NCI-H2196 treated with DMSO at 0.1 percent for 48 hours (cell line): ENCODE measurements at regions not wholly inside any gene's neighbourhood (a gene's known extent, or its start where the extent isn't known, plus 50 kb on each side); places are given as distances from the start of the nearest gene placed in this dataset.
"Not testable (repeated sequence)": the region's sequence is repeated elsewhere in the genome, so short reads cannot be mapped to it uniquely, and the experiment has no call there.

Source experiments
- DNase-seq: peaks from one replicate; lab custom pipeline; 2025; ENCODE audit not compliant: unreplicated experiment; lab: John Stamatoyannopoulos, UW

- DNase-seq = no peak
Observed at GRCh38 chr2:160583813-160584537, 90.4 kb upstream of the RBMS1 start.

- DNase-seq = no peak
Observed at GRCh38 chr2:160584972-160585494, 91.4 kb upstream of the RBMS1 start.

GRCh38 chr2:160590664-160591063 is 97.1 kb upstream of the RBMS1 start:
- DNase-seq = no peak

GRCh38 chr2:160592401-160592800 is 98.8 kb upstream of the RBMS1 start:
- DNase-seq = no peak

DNA sequence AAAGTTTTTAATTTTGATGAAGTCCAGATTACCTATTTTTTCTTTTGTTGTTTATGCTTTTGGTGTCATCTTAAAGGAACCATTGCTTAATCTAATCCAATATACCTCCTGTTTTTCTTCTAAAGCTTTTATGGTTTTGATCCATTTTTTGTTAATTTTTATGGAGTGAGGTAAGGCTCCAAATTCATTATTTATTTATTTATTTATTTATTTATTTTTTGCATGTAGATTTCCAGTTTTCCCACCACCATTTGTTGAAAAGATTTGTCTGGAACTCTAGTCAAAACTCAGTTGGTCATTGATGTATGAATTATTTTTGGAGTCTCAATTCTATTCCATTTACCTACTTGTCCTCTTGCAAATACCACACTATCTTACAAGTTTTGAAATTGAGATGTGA is 99.4 kb upstream of the RBMS1 start:
- DNase-seq = no peak

GRCh38 chr2:160596441-160596840 is 102.8 kb upstream of the RBMS1 start:
- no peak for DNase-seq

DNA sequence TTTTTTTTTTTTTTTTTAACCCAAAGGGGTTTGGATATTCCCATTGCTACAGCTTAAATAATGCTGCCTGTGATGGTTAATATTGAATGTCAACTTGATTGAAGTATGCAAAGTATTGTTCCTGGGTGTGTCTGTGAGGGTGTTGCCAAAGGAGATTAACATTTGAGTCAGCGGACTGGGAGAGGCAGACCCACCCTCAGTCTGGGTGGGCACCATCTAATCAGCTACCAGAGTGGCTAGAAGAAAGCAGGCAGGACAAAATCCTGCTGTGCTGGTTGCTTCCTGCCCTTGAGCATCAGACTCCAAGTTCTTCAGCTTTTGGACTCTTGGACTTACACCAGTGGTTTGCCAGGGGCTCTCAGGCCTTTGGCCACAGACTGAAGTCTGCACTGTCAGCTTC is 106.8 kb upstream of the RBMS1 start:
- not testable (repeated sequence) for DNase-seq

DNA sequence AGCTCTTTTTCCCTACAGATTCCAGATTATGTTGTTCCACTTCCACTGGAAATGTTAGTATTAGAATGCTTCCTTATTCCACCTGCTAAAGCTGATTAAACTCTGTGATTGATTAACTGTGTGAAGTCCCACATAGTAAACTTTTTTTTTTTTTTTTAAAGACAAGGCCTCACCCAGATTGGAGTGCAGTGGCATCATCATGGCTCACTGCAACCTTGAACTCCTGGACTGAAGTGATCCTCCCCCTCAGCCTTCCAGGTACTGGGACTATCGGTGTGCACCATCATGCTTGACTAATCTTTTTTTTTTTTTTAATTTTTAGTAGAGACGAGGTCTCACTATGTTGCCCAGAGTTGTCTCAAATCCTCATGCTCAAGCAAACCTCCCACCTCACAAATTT is 108.5 kb upstream of the RBMS1 start:
- no peak for DNase-seq

DNA sequence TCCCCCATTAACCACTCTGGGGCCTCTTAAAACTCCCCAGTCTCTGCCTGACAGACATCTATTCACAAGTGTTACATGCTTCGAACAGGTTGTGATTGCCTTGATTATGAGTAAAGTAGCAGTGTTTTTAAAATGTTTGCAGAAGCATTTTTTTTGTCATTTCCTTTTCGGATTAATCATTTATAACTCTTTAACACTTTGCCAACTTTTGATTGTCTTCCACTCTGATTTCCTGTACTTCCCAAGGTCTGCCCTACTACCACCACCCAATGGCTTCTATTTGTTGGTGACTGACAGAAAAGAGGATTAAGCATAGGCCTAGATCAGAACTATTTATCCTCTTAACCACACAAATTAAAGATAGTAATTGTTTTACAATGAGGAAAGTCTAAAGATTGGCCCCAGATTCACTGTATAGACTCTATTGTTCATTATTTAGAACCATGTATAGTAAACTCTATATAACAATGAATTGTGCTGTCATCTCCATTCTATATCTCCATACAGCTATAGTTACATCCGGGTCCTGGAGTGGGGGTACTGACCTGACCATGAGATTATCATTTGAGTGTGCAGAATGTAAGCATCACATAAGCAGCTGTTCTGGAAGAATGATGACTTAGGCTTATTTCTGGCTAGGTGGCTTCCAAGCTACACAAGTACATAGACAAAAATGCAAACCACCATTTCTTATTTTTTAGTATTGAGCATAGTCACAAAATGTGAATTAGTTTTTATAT is 110.3 kb upstream of the RBMS1 start:
- DNase-seq = no peak

- DNase-seq = no peak
Observed at GRCh38 chr2:160606341-160606740, 112.7 kb upstream of the RBMS1 start.

DNA sequence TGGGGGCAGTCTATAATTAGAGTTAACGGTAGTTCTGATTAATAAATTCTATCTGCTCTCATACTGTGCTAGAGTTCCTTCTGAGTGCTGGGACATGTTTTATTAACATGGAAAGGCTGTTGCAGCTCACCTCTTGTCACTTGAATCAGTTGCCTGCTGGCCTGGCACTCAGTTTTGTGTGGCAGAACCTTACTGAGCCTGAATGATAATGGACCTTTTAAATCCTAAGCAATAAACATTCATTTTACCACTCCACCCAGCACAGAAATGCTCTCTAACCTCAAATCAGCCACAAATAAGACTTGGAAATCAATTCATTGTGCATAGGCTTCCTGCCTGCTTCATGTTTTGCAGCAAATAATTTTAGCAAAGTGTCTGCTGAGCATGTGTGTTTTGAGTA is 115.0 kb upstream of the RBMS1 start:
- no peak for DNase-seq

DNA sequence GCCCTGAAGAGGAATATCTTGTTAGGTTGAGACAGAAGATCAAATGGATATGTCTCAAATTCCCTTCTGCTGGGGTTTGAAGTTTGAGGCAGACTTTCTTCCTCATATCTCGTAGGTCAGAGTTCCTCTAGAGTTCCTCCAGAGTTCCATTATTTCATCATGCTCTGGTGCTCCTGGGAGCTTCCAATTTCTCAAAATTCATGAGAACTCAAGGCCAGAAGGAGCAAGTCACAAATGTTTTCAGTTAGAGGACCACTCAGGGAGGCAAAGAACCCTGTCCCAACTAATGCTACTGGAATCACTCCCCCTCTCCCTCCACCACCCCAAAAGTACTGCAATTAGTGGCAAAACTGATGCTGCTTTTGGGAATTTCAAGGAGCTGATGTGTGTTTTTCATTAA is 115.7 kb upstream of the RBMS1 start:
- DNase-seq = no peak

GRCh38 chr2:160610041-160610440 is 116.4 kb upstream of the RBMS1 start:
- DNase-seq = no peak

DNA sequence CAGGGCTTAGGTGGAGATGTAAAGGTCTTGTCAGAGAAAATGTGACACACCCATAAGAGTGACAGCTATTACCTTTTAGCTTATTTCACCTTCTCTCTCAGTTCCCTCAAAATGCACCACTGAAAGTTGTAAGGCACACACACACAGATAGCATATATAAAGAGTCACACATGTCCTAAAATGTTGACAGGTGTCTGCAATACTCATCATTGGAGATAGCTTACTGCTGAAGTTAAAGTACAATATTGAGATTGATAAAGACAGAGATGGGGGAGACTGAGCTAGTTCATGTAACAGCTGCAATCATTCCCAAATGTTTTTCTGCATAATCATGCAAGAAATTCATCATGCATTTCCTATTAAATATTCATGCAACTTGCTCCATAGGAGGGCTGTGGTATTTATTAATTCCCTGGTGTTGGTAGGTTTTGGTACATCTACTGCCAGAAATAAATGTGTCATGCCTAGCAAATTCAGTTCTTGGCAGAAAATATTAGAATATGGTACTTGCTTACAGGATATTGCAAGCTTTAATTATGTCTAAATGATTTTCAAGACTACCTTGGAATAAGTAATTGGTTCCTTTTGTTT is 118.8 kb upstream of the RBMS1 start:
- DNase-seq = no peak

- no peak for DNase-seq
Observed at GRCh38 chr2:160613466-160614153, 120.0 kb upstream of the RBMS1 start.

DNA sequence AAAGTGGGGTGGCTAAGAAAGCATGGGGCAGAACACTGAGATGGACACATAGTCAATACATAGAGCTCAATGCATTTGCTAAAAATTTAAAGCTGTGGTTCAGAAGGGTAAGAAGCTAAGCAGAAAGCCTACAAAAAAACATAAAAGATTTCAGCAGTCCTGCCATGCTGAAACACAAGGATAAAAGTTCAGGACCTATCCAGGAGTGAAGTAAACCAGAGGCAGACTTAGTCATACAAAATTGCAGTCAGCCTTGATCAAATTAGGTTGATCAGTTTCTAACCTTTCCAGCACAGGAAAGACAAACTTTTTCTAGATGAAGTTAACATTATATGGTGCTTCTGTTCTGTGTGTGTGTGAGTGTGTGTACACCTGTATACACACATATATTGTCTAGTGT is 120.8 kb upstream of the RBMS1 start:
- DNase-seq = no peak

DNA sequence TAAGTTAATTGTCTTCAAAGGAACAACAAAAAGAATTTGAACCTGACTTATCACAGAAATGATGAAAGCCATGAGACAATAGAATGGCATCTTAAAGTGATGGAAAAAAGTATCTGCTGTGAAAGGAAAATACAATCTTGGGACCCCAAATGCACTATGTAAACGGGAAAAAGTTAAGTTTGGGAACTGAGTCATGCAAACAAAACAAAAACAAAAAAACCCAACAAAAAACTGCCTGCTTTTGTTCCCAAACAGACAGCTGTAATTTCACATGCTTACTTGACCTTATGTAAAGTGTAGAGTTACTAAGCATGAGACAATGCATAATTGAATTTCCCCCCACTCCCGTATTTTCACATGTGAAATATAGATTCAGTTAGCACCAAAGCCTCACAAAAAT is 122.1 kb upstream of the RBMS1 start:
- DNase-seq = no peak

DNA sequence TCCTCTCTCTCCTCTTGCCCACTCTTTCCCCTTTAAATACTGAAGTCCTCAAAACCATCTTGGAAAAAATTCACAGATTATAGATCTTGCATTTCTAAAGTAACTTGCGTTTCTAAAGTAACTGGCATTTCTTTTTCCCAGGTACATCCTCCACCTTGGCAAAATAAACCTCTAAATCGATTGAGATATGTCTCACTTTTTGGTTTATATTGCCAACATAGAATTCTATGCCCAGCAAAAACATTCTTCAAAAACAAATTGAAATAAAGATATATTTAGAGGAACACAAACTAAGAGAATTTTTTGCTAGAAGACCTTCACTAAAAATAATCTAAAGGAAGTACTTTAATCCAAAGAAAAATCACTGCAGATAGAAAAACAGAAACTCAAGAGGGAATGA is 122.5 kb upstream of the RBMS1 start:
- DNase-seq = no peak

GRCh38 chr2:160621748-160622147 is 128.1 kb upstream of the RBMS1 start:
- DNase-seq = no peak

GRCh38 chr2:160628020-160628637 is 134.5 kb upstream of the RBMS1 start:
- DNase-seq = not testable (repeated sequence)

GRCh38 chr2:160628811-160629210 is 135.2 kb upstream of the RBMS1 start:
- no peak for DNase-seq
